Memory B cell (primary cell): ENCODE measurements at regions not wholly inside any gene's neighbourhood (a gene's known extent, or its start where the extent isn't known, plus 50 kb on each side); places are given as distances from the start of the nearest gene placed in this dataset.

Source experiments
- ATAC-seq: fragments of 150-1000 bp; cut with Tn5 transposase; 2 replicates; pipeline ENCODE4 v1.10.0; 2021; ENCODE audit warnings: low read depth, mild to moderate bottlenecking, moderate library complexity
- DNase-seq, 2 donors: peaks; one replicate each; pipeline ENCODE4 v3.0.0; 2022; ENCODE audit warnings: low spot score in 2 of 2
- H3K27ac Mint-ChIP-seq: one replicate; pipeline ENCODE4 v1.8.0; 2022; ENCODE audit warnings: mild to moderate bottlenecking, moderate library complexity, mixed read lengths
- H3K27me3 Mint-ChIP-seq: one replicate; pipeline ENCODE4 v1.8.0; 2022; ENCODE audit warnings: mixed read lengths
- H3K36me3 Mint-ChIP-seq: one replicate; pipeline ENCODE4 v1.8.0; 2022; ENCODE audit warnings: mild to moderate bottlenecking, mixed read lengths
- H3K4me1 Mint-ChIP-seq: one replicate; pipeline ENCODE4 v1.8.0; 2022; ENCODE audit warnings: mixed read lengths
- H3K4me3 Mint-ChIP-seq: one replicate; pipeline ENCODE4 v1.8.0; 2022; ENCODE audit warnings: mild to moderate bottlenecking, moderate library complexity, mixed read lengths
- H3K9me3 Mint-ChIP-seq: one replicate; pipeline ENCODE4 v1.8.0; 2022; ENCODE audit warnings: mixed read lengths

GRCh38 chr1:37085393-37085792 lies 51.1 kb upstream of the GRIK3 start:
- no peak overlapping the region for H3K4me3 Mint-ChIP-seq
- no peaks in the 10 kb centered on the region for H3K9me3 Mint-ChIP-seq
- no peak overlapping the region for H3K27ac Mint-ChIP-seq
- H3K36me3 Mint-ChIP-seq: no peaks in the 10 kb centered on the region
- DNase-seq: no peak
- peaks cover 10% of the 10 kb centered on the region for H3K27me3 Mint-ChIP-seq
- no peaks in the 10 kb centered on the region for H3K4me1 Mint-ChIP-seq
- ATAC-seq: no peak

- peaks cover 8% of the 10 kb centered on the region for H3K27me3 Mint-ChIP-seq
- DNase-seq (no peak), ATAC-seq (no peak)
- no peak overlapping the region for H3K4me3 Mint-ChIP-seq
- H3K27ac Mint-ChIP-seq: no peak overlapping the region
- no peaks in the 10 kb centered on the region for H3K9me3 Mint-ChIP-seq
- H3K36me3 Mint-ChIP-seq: no peaks in the 10 kb centered on the region
- H3K4me1 Mint-ChIP-seq: peaks cover 15% of the 10 kb centered on the region
These were observed 55.4 kb upstream of the GRIK3 start for GRCh38 chr1:37089750-37090149.

- DNase-seq: no peak
- Mint-ChIP-seq H3K27ac (no peak overlapping the region), H3K36me3 (no peaks in the 10 kb centered on the region), H3K27me3 (peaks cover 7% of the 10 kb centered on the region), H3K9me3 (no peaks in the 10 kb centered on the region), H3K4me1 (peaks cover 25% of the 10 kb centered on the region), H3K4me3 (no peak overlapping the region)
- ATAC-seq: no peak
These were observed 56.4 kb upstream of the GRIK3 start for GRCh38 chr1:37090671-37091070.

GRCh38 chr1:37092937-37093336 lies 58.6 kb upstream of the GRIK3 start:
- no peaks in the 10 kb centered on the region for H3K9me3 Mint-ChIP-seq
- no peaks in the 10 kb centered on the region for H3K36me3 Mint-ChIP-seq
- no peak overlapping the region for H3K27ac Mint-ChIP-seq
- no peak for ATAC-seq
- H3K27me3 Mint-ChIP-seq: peaks cover 4% of the 10 kb centered on the region
- DNase-seq: no peak
- H3K4me1 Mint-ChIP-seq: peaks cover 39% of the 10 kb centered on the region
- H3K4me3 Mint-ChIP-seq: no peak overlapping the region

- ATAC-seq (peak; percentile 95), DNase-seq (peak in 1 of 2 donors; percentile 21)
- no peaks in the 10 kb centered on the region for H3K36me3 Mint-ChIP-seq
- H3K27me3 Mint-ChIP-seq: peaks cover 6% of the 10 kb centered on the region
- no peaks in the 10 kb centered on the region for H3K9me3 Mint-ChIP-seq
- H3K27ac Mint-ChIP-seq: peak overlapping the region; percentile 45
- H3K4me3 Mint-ChIP-seq: peak overlapping the region; percentile 16
- H3K4me1 Mint-ChIP-seq: peaks cover 39% of the 10 kb centered on the region
These were observed 60.0 kb upstream of the GRIK3 start for GRCh38 chr1:37094302-37094701.

- H3K4me1 Mint-ChIP-seq: peaks cover 39% of the 10 kb centered on the region
- no peak for DNase-seq
- H3K27ac Mint-ChIP-seq: peak overlapping the region; percentile 8
- no peaks in the 10 kb centered on the region for H3K36me3 Mint-ChIP-seq
- H3K9me3 Mint-ChIP-seq: no peaks in the 10 kb centered on the region
- peaks cover 4% of the 10 kb centered on the region for H3K27me3 Mint-ChIP-seq
- H3K4me3 Mint-ChIP-seq: no peak overlapping the region
- ATAC-seq: no peak
These were observed 62.2 kb upstream of the GRIK3 start for GRCh38 chr1:37096523-37096922.

GRCh38 chr1:37097731-37098130 lies 63.4 kb upstream of the GRIK3 start:
- Mint-ChIP-seq H3K27me3 (peaks cover 5% of the 10 kb centered on the region), H3K27ac (no peak overlapping the region), H3K4me3 (no peak overlapping the region), H3K36me3 (peaks cover 2% of the 10 kb centered on the region), H3K9me3 (peaks cover 2% of the 10 kb centered on the region), H3K4me1 (peaks cover 39% of the 10 kb centered on the region)
- ATAC-seq: no peak
- DNase-seq: no peak

GRCh38 chr1:37098237-37098636 lies 63.9 kb upstream of the GRIK3 start:
- peaks cover 8% of the 10 kb centered on the region for H3K27me3 Mint-ChIP-seq
- H3K9me3 Mint-ChIP-seq: peaks cover 4% of the 10 kb centered on the region
- ATAC-seq (no peak), DNase-seq (no peak)
- H3K4me1 Mint-ChIP-seq: peaks cover 34% of the 10 kb centered on the region
- peaks cover 5% of the 10 kb centered on the region for H3K36me3 Mint-ChIP-seq
- no peak overlapping the region for H3K27ac Mint-ChIP-seq
- no peak overlapping the region for H3K4me3 Mint-ChIP-seq

GRCh38 chr1:37100310-37100709 lies 66.0 kb upstream of the GRIK3 start:
- peaks cover 21% of the 10 kb centered on the region for H3K4me1 Mint-ChIP-seq
- peaks cover 5% of the 10 kb centered on the region for H3K36me3 Mint-ChIP-seq
- peaks cover 4% of the 10 kb centered on the region for H3K9me3 Mint-ChIP-seq
- H3K27ac Mint-ChIP-seq: no peak overlapping the region
- peaks cover 8% of the 10 kb centered on the region for H3K27me3 Mint-ChIP-seq
- DNase-seq (no peak), ATAC-seq (no peak)
- H3K4me3 Mint-ChIP-seq: no peak overlapping the region

- Mint-ChIP-seq H3K9me3 (peaks cover 4% of the 10 kb centered on the region), H3K4me3 (no peak overlapping the region), H3K27me3 (peaks cover 8% of the 10 kb centered on the region), H3K36me3 (peaks cover 5% of the 10 kb centered on the region), H3K4me1 (peaks cover 3% of the 10 kb centered on the region), H3K27ac (no peak overlapping the region)
- no peak for ATAC-seq
- DNase-seq: no peak
These were observed 68.5 kb upstream of the GRIK3 start for GRCh38 chr1:37102656-37103382.

- Mint-ChIP-seq H3K27ac (no peak overlapping the region), H3K36me3 (peaks cover 5% of the 10 kb centered on the region), H3K27me3 (peaks cover 7% of the 10 kb centered on the region), H3K4me1 (peaks cover 3% of the 10 kb centered on the region), H3K4me3 (no peak overlapping the region), H3K9me3 (peaks cover 4% of the 10 kb centered on the region)
- no peak for DNase-seq
- ATAC-seq: no peak
These were observed 71.6 kb upstream of the GRIK3 start for GRCh38 chr1:37105911-37106310.

GRCh38 chr1:37107153-37107907 lies 73.0 kb upstream of the GRIK3 start:
- ATAC-seq: no peak
- Mint-ChIP-seq H3K27me3 (peaks cover 8% of the 10 kb centered on the region), H3K9me3 (peaks cover 4% of the 10 kb centered on the region)

GRCh38 chr1:37108596-37109188 lies 74.4 kb upstream of the GRIK3 start:
- no peak overlapping the region for H3K27ac Mint-ChIP-seq
- H3K4me1 Mint-ChIP-seq: no peaks in the 10 kb centered on the region

More at GRCh38 chr1:37107153-37107907, 73.0 kb upstream of the GRIK3 start:
- Mint-ChIP-seq H3K27ac (no peak overlapping the region), H3K4me1 (peaks cover 3% of the 10 kb centered on the region), H3K36me3 (peaks cover 5% of the 10 kb centered on the region), H3K4me3 (no peak overlapping the region)
- DNase-seq: no peak

GRCh38 chr1:37112430-37112829 lies 78.1 kb upstream of the GRIK3 start:
- no peaks in the 10 kb centered on the region for H3K36me3 Mint-ChIP-seq
- peaks cover 3% of the 10 kb centered on the region for H3K27me3 Mint-ChIP-seq
- no peaks in the 10 kb centered on the region for H3K4me1 Mint-ChIP-seq
- no peaks in the 10 kb centered on the region for H3K9me3 Mint-ChIP-seq
- DNase-seq: no peak
- no peak overlapping the region for H3K27ac Mint-ChIP-seq
- H3K4me3 Mint-ChIP-seq: no peak overlapping the region
- ATAC-seq: no peak

More at GRCh38 chr1:37108596-37109188, 74.4 kb upstream of the GRIK3 start:
- no peak for DNase-seq
- Mint-ChIP-seq H3K36me3 (no peaks in the 10 kb centered on the region), H3K27me3 (peaks cover 3% of the 10 kb centered on the region), H3K4me3 (no peak overlapping the region), H3K9me3 (no peaks in the 10 kb centered on the region)
- ATAC-seq: no peak
